ENCODE measurements at regions not wholly inside any gene's neighbourhood (a gene's known extent, or its start where the extent isn't known, plus 50 kb on each side); places are given as distances from the start of the nearest gene placed in this dataset.

DNA sequence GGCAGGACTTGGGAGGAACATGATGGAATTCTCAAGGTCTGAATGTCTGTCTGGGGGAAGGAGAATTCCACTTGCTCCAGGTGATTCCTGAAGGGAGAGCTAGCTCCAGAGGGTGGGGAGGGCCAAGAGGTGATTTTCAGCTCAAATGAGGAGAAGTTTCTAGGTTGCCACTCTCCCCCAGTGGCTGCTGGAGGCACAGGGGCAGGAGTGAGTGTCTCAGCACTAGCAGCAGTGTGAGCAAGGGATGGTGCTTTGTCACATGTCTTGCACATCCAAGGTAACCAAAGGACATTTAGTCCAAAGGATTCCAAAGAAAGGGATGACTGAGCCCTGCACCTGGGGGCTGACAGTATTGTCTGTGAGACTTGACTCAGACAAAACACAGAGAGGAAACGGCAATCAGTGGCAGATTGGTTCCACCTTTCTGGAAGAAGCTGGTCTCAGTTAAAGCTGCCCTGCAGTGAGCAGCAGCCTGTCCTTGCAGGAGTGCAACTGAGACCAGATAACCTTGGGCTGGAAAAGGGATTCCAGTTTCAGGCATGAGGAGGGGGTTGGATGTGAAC is 51.2 kb upstream of the PCBD1 start:
- ChIA-PET POLR2A (ENCODE audit: unreplicated experiment) (interaction anchor here (0.6 kb wide), 1 partner anchor 172 kb away, joined by 3 read pairs; no protein-coding TSS in a partner anchor), CTCF (no interaction called here)

GRCh38 chr10:70940834-70941568 is 52.6 kb upstream of the PCBD1 start:
- peaks cover 61% of the 10 kb centered on the region for H3K27me3 ChIP-seq (ENCODE audit: insufficient read depth, low read depth)
- no peaks in the 10 kb centered on the region for H3K9me3 ChIP-seq (ENCODE audit: insufficient read depth, low read depth)
- no peaks in the 10 kb centered on the region for H4K20me1 ChIP-seq (ENCODE audit: insufficient read depth)
- peak in 1 of 2 experiments; percentile 35 for DNase-seq
- no peak for TF ChIP-seq EZH2 (IDR thresholded peaks at IDR 0.05; ENCODE audit: low read depth)
- TF ChIP-seq, protein P1, sequence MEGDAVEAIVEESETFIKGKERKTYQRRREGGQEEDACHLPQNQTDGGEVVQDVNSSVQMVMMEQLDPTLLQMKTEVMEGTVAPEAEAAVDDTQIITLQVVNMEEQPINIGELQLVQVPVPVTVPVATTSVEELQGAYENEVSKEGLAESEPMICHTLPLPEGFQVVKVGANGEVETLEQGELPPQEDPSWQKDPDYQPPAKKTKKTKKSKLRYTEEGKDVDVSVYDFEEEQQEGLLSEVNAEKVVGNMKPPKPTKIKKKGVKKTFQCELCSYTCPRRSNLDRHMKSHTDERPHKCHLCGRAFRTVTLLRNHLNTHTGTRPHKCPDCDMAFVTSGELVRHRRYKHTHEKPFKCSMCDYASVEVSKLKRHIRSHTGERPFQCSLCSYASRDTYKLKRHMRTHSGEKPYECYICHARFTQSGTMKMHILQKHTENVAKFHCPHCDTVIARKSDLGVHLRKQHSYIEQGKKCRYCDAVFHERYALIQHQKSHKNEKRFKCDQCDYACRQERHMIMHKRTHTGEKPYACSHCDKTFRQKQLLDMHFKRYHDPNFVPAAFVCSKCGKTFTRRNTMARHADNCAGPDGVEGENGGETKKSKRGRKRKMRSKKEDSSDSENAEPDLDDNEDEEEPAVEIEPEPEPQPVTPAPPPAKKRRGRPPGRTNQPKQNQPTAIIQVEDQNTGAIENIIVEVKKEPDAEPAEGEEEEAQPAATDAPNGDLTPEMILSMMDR (conservative IDR thresholded peaks at IDR 0.05), result no peak
- no peaks in the 10 kb centered on the region for H3K79me2 ChIP-seq (ENCODE audit: low read depth)
- no peaks in the 10 kb centered on the region for H3K36me3 ChIP-seq (ENCODE audit: low read depth)
- H3K4me2 ChIP-seq, result no peak overlapping the region
- H3F3A ChIP-seq (ENCODE audit: insufficient read depth, low read depth), result no peaks in the 10 kb centered on the region; the same call in 1 of the 2 replicates
- CTCF ChIA-PET, result interaction anchor here (0.6 kb wide), 1 partner anchor 448 kb away, joined by 4 read pairs; no protein-coding TSS in a partner anchor
- no peaks in the 10 kb centered on the region for H3K4me1 ChIP-seq (replicated peaks; ENCODE audit: insufficient read depth)
- H2AFZ ChIP-seq, result no peak overlapping the region
- no peak overlapping the region for H3K27ac ChIP-seq
- intact Hi-C loops (cut with micrococcal nuclease; ENCODE audit: unreplicated experiment), result no loop called here
- POLR2A ChIA-PET (ENCODE audit: unreplicated experiment), result no interaction called here
- no peaks in the 10 kb centered on the region for H3K9me2 ChIP-seq (ENCODE audit: insufficient read depth)
- no TSS peak for BruUV-seq (replicated peaks)
- H3K4me3 ChIP-seq, result no peak overlapping the region

More for the DNA sequence above, 51.2 kb upstream of the PCBD1 start:
- H3K4me3 ChIP-seq, result no peak overlapping the region
- no peak for TF ChIP-seq EZH2 (IDR thresholded peaks at IDR 0.05; ENCODE audit: low read depth)
- TF ChIP-seq, protein P1 (conservative IDR thresholded peaks at IDR 0.05), result no peak
- peaks cover 55% of the 10 kb centered on the region for H3K27me3 ChIP-seq (ENCODE audit: insufficient read depth, low read depth)
- no peaks in the 10 kb centered on the region for H3K79me2 ChIP-seq (ENCODE audit: low read depth)
- BruUV-seq (replicated peaks), result no TSS peak
- no peak overlapping the region for H2AFZ ChIP-seq
- no peaks in the 10 kb centered on the region for H4K20me1 ChIP-seq (ENCODE audit: insufficient read depth)
- no peak for DNase-seq
- no peaks in the 10 kb centered on the region for H3K4me1 ChIP-seq (replicated peaks; ENCODE audit: insufficient read depth)
- H3K36me3 ChIP-seq (ENCODE audit: low read depth), result no peaks in the 10 kb centered on the region
- H3K27ac ChIP-seq, result no peak overlapping the region
- H3F3A ChIP-seq (ENCODE audit: insufficient read depth, low read depth), result no peaks in the 10 kb centered on the region; the same call in 1 of the 2 replicates
- intact Hi-C loops (cut with micrococcal nuclease; ENCODE audit: unreplicated experiment), result no loop called here
- no peaks in the 10 kb centered on the region for H3K9me3 ChIP-seq (ENCODE audit: insufficient read depth, low read depth)
- no peak overlapping the region for H3K4me2 ChIP-seq
- no peaks in the 10 kb centered on the region for H3K9me2 ChIP-seq (ENCODE audit: insufficient read depth)

DNA sequence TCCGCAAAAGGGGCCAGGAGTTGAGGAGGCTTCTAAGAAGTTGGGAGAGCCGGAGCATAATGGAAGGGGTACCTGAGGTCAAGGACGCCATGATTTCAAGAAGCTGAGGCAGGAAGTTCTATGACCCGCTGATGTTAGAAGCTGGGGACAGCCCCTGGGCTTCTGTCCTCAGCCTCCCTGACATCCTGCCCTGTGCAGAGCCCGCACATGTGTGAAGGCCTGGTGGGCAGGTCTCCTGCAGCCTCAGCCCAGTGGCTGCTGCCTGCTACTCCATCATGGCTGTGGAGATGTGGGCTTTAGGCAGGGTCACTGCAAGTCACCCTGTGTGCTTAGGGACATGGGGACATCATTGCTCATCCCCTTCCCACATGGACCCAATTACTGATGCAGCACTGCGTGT is 53.8 kb upstream of the PCBD1 start:
- Histone ChIP-seq H3K27ac (no peak overlapping the region), H2AFZ (no peak overlapping the region), H3K9me2 (ENCODE audit: insufficient read depth) (no peaks in the 10 kb centered on the region), H3F3A (ENCODE audit: insufficient read depth, low read depth) (no peaks in the 10 kb centered on the region; the same call in 1 of the 2 replicates), H3K79me2 (ENCODE audit: low read depth) (no peaks in the 10 kb centered on the region), H3K4me1 (replicated peaks; ENCODE audit: insufficient read depth) (no peaks in the 10 kb centered on the region), H3K4me2 (no peak overlapping the region), H4K20me1 (ENCODE audit: insufficient read depth) (no peaks in the 10 kb centered on the region), H3K27me3 (ENCODE audit: insufficient read depth, low read depth) (peaks cover 52% of the 10 kb centered on the region), H3K9me3 (ENCODE audit: insufficient read depth, low read depth) (no peaks in the 10 kb centered on the region), H3K36me3 (ENCODE audit: low read depth) (no peaks in the 10 kb centered on the region), H3K4me3 (no peak overlapping the region)
- DNase-seq, result no peak
- TF ChIP-seq EZH2 (IDR thresholded peaks at IDR 0.05; ENCODE audit: low read depth), result no peak
- TF ChIP-seq, protein P1 (conservative IDR thresholded peaks at IDR 0.05), result no peak
- intact Hi-C loops (cut with micrococcal nuclease; ENCODE audit: unreplicated experiment), result no loop called here
- CTCF ChIA-PET, result no interaction called here
- POLR2A ChIA-PET (ENCODE audit: unreplicated experiment), result no interaction called here
- no TSS peak for BruUV-seq (replicated peaks)
